ENCODE measurements at regions not wholly inside any gene's neighbourhood (a gene's known extent, or its start where the extent isn't known, plus 50 kb on each side); places are given as distances from the start of the nearest gene placed in this dataset.

DNA sequence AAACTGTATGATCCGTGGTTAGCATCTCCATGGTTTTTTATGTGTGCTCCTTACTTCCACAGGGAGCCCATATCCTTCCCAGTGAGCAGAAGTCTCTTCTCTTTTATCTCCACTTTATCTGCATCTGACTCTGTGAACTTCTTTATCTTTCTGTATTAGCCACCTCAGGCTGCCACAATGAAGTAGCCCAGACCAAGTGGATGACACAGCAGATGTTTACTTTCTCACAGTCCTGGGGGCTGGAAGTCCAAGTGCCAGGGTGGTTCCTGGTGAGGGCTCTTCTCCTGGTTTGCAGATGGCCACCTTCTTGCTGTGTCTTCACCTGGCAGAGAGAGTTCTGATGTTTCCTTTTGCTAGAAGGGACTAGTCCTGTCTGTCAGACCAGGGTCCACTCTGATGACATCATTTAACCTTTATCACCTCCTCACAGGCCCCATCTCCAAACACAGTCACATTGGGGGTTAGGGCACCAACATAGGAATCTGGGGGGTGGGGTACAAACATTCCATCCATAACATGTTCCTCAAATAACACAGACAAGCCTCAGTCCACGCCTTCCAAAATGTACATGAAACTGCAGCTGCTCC is 108.5 kb upstream of the RNF32 start:
- TF ChIP-seq, protein P1, sequence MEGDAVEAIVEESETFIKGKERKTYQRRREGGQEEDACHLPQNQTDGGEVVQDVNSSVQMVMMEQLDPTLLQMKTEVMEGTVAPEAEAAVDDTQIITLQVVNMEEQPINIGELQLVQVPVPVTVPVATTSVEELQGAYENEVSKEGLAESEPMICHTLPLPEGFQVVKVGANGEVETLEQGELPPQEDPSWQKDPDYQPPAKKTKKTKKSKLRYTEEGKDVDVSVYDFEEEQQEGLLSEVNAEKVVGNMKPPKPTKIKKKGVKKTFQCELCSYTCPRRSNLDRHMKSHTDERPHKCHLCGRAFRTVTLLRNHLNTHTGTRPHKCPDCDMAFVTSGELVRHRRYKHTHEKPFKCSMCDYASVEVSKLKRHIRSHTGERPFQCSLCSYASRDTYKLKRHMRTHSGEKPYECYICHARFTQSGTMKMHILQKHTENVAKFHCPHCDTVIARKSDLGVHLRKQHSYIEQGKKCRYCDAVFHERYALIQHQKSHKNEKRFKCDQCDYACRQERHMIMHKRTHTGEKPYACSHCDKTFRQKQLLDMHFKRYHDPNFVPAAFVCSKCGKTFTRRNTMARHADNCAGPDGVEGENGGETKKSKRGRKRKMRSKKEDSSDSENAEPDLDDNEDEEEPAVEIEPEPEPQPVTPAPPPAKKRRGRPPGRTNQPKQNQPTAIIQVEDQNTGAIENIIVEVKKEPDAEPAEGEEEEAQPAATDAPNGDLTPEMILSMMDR (IDR thresholded peaks at IDR 0.05), result no peak
- no peak for TF ChIP-seq POLR2A (IDR thresholded peaks at IDR 0.05)

All from upper lobe of left lung (tissue), 4 donors.